AG08396 (cell line): ENCODE measurements at regions not wholly inside any gene's neighbourhood (a gene's known extent, or its start where the extent isn't known, plus 50 kb on each side); places are given as distances from the start of the nearest gene placed in this dataset.

ENCODE experiments used
- DNase-seq: peaks from one replicate; pipeline ENCODE4 v3.0.0; 2012; ENCODE audit warnings: low spot score, mixed read lengths

DNA sequence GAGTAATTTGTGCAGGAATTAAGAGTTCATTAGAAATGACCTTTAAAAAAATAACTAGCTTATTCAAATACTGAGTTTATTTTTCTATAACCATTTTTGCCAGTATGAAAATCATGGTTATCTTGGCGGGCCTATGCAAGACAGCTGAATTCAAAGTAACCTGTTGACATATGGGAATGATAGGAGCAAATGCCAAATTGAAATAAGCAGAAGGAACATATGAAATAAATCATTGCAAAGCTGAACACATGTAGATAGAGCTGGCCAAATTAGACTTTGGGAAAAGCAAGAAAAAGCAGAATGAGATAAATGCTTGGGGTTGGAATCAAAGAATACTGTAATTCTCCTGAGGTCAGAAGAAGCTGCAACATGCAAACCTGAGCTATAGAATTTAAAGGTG is 372.5 kb downstream of the ADAMTS20 start:
- DNase-seq: no peak

DNA sequence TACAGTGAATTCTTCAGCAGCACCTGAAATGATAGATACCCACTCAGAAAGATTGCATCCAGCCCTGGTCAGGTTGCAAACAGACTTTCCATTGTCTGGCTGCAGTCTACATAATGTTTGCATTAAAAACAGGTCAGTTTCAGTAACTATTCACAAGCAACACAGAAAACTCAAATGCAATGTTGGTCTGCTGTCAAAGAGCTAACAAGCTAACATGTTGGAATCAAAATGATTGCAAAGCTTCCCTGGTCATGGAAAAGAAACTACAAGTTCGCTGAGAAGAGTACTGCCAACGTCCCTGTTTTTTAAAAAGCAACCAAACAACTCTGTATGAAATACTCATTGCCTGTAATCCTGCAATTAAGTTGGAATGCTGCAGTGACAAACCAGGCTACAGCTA is 374.7 kb downstream of the ADAMTS20 start:
- DNase-seq: no peak

DNA sequence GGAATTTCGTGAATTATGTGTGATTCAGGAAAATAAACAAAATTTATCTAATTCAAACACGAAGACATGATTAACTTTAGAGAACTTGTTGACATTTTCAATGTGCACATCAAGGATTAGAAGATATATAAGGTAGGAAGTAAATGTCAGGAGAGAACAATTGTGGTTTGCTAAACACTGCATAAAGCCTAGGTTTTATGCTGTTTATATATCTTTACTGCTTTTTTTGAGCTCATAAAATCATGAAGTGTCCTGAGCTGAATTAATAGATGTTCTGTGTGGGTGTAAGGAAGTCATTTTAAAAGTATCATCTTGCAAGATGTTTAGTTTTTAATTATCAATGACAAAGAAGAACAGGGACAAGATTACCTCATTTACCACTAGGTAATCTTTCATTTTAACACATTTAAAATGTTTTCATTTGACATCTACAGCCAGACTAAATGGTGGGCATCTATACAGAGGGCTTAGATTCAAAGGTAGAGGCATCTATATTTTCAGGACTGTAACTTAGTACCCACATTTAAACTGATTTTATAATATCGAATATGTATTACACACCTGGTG is 382.8 kb downstream of the ADAMTS20 start:
- DNase-seq: no peak

DNA sequence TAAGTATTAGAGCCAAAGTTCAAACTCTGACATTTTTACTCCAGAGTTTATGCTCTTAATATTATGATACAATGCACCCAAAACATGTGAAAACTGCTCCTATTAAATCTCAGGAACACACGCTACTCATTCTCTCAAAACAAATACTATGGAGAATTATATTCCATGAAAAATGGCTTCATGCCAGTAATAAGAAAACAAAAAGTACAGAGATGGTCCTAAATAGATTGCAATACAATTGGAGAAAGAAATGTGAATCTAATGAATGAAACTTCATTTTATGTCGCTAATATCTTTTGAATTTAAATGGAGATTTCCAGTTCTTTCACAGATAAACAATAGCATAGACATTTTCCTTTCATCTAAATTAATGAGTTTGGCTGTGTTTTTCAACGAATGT is 384.3 kb downstream of the ADAMTS20 start:
- DNase-seq: no peak

DNA sequence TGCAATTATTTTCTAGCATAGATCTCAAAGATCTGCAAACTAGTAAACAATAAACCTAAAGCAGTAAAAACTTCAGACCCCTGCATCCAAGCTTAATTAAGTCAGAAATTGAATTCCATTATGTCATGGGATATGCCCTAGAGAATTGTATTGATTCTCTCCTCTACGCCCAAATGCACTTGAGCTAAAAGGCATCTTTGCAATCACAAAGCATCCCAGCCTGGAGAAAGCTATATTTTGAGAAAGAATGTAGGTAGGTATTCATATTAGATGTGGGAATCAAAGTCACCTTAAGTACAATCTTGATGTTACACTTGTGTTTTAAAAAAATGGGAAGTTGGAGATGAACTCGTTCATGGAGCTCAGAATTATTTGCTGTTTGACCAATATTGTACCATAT is 386.7 kb downstream of the ADAMTS20 start:
- DNase-seq: no peak

DNA sequence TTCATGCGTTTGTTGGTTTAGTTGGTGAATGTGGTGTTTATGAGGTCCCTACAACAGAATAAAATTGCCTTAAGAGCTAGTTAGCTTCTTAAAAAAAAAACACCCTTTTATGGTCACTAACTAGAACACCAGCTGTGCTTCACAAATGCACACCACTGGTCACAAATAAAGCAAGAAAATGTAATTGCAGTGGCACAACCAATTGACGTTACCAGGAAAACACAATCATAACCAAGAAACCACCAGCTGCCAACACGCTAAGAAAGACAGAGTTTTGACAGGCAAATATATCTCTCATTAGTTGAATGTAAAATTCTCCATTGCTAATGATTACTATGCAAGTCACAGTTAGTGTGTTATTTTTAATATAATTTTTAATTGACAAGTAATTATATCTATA is 389.9 kb downstream of the ADAMTS20 start:
- no peak for DNase-seq

DNA sequence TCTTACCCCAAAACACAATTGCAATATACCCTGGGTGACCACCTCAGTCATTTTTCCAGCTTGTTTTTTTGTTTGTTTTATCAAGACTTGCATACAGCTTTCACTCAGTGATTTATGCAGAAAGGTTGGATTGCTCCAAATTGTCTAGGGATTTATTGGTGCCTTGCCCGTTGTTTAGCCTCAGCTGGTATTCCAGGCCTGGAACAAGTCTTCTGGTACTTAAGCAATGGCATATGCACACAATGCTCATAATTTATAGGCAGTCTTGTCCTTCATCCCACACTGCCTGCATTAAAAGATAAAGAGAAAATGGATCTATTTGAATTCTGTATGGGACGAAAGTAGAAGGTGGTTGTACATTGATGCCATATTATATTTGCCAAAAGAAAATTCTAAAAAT is 392.5 kb downstream of the ADAMTS20 start:
- no peak for DNase-seq

DNA sequence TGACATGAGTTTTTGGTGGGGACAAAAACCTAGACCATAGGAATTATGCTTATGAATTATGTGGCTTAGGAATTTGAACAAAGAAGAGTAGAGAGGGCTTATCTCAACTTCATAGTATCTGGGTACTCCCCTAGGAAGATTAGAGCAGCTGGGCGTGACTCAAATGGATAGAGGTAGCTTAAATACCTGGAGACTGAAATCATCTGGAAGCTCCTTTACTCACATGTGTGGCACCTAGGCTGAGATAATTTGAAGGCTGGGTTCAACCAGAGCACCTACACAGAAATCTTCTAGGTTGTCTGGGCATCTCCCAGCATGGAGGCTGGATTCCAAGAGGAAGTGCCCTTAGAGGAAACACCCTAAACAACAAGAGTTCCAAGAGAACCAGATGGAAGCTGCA is 393.9 kb downstream of the ADAMTS20 start:
- no peak for DNase-seq

DNA sequence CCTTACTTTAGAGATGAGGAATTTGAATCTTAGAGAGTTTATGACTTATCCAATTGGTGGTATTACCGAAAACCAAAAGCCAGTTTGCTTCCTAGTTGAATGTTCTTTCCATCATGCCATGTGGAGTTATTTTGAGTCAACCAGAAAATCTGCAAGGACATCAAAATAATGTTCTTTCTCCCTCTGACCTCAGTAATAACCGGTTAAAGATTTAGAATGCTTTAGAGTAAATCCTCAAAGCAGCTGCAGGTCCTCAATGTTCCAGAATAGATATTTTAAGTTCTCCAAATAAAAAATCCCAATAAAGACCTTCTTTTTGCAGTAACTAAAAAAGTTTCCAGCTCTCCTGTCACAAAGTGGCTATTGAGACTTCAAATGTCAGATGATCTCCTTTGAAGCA is 396.6 kb downstream of the ADAMTS20 start:
- DNase-seq: no peak

DNA sequence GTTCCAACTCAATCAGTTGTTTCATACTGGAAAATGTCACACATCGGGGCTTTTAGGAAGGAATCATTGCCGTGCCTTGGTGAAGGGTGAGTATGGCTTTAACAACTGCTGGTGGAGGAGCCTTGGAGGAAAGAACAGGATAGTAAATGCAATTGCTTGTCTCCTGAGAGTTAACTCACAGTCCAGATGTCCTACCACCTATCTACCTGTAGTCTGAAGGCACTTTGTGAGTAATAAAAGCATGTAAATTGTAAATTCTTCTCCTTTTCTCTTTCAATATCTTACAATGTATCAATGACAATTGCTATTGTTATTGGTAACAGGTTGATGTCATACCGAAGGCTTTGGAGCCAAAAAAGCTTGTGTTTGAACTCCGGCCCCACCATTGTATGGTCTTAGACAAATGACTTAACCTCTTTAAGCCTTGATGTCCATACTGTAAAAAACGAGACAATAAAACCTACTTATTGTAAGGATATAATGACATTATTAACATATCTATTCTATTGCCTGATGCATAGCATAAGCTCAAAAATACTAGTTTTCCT is 397.4 kb downstream of the ADAMTS20 start:
- no peak for DNase-seq

DNA sequence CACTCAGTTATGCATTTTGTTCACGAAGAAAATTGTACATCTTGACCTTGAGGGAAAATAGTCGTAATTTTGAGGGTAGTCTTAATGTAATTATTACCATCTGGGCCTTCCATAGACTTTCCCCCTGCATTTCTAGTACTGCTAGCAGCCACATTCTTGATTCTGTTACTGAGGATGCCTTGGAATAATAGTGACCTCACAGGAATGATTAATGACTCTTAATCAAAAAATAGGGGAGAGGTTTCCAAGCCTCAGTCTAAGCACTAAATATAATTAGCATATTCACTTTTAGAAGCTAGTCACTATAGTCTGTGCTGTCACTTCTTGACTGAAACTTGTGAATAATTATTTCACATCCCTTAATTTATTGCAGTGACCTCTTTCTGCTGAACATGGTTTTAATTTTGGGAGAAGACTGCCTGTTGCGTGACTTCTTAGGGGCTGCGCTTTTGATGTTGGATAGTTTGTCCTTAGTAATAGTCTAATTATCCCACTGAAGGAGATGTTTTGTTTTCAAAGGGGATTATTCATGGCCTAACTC is 400.5 kb downstream of the ADAMTS20 start:
- no peak for DNase-seq

DNA sequence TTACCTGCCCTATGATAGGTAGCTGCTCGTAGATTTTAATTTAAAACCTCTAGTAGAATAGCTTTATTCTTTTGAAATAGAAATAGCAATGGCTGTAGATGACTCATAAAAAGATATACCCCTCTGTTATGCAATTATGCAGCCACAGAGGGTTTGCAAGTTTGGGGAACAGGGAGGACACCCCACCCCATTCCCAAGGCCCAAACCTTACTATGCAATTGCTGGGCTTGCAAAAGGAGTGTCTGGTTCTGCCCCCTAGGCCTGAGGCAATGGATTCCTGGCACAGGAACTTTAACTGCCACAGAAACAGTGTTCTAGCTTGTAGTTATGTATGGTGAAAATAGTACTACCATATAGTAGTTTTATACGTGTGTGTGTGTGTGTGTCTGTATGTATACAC is 403.3 kb downstream of the ADAMTS20 start:
- no peak for DNase-seq

DNA sequence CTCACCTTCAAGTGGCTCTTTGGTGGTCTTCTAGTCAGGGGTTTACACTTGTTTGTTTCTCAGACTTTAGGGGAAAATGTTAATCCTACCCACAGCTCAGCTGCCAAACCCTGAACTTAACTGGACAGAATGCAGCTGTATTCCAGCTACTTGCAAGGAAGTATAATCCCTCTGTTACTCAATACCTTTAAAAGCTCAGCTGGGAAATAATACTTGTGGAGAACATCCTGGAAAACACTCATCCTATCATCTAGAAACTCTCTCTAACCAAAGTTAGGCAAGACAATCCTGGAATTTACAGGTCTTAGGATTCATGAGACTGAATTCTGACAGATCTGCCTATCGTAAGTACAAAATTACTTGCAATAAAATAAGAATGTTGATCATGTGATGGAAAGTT is 404.1 kb downstream of the ADAMTS20 start:
- DNase-seq: no peak

DNA sequence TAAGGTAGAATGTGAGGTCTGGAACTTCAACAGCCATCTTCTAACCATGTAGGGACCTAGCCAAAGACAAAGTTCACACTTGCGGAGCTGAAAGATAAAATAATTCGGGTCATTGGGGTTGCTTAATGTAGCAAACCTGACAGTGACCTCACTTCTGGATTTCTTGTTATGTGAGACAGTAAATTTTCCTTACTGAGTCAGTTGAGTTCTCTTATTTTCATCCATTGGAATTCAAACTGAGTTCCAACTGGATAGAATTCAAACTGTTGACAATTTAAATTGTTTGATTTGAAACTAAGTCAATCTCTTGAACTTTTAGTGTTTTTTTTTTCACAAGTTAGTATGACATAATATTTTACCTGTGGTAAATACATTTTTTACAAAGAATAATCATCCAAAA is 406.5 kb downstream of the ADAMTS20 start:
- no peak for DNase-seq

DNA sequence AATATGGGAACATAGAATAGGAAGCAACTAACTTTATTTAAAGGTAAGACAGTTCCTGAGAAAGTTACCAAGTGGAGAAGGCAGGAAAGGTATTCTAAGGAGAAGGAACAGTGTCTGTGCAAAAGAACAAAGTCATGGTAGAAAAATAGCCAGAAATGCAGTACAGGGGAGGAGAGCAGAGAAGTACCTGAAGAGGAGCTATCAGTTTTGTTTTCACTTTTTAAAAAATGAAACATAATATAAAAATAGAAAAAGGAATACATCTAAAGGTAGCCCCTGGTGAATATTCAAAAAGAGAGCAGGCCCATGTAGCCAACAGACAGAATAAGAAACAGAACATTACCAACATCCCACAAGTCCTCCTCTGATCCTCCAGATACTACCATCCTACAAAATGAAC is 408.7 kb downstream of the ADAMTS20 start:
- DNase-seq: no peak

DNA sequence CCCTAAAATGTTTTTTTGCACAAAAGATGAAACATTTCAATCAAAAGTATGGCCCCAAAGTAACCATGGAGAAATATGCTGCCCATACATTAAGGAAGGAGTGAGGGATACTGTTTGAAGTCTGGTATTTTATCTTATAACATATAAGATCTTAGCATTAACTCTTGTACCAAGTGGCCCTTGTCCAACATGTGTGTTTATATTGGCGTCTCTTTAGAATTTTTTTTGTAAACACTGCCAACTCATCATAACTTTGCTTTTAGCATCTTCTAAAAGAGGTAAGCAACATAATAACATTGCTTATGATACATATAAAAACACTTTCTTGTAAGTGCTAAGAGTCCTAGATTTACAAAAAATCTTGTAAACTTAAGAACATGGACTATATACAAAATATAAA is 419.7 kb downstream of the ADAMTS20 start:
- no peak for DNase-seq

DNA sequence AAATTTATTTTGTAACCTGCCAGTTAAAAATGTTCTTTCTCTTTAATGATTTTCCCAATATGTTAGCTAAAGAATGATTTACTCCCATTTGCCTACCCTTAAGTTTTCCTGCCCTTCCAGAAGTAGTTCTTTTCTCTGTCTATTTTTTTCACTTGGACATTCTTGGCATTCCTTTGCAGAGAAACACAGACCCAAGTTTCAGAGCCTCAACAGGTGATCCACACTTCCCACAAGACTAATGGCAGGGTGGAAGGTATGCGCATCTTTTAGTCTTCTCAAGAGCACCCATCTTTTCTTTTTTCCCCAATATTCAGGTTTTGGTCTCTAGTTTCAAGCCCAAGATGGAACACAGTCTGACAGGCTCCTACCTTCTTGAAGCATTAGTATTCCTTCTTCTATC is 420.7 kb downstream of the ADAMTS20 start:
- DNase-seq: no peak

DNA sequence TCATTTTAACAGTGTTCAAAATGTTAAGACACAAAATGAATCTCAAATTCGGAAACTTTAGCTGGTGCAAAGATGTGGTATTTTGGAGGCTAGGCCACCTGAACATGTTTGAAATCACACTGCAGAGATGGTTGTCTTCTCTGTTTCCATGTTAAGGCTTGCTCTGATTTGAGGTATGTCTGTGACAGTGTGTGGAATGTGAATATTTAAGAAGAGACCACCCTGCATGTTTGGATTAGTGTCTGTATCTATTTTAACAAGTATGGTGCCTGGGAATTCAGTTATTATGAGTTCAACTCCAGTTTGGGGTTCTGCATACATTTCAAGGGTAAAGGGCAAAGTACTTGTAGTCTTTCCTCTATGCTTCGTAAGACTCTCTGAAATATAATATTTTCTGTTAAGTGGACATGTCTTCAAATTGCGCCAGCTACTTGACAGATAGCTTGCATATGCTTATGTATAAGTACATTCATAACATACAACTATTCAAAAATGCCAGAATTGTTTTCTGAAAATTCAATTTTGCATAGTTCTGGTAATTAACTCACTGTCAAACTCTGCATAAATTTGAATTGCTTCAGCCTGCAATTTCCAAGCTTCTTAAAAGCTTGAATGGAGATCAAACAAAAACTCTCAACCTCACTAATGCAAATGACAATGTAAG is 424.0 kb downstream of the ADAMTS20 start:
- DNase-seq: no peak

DNA sequence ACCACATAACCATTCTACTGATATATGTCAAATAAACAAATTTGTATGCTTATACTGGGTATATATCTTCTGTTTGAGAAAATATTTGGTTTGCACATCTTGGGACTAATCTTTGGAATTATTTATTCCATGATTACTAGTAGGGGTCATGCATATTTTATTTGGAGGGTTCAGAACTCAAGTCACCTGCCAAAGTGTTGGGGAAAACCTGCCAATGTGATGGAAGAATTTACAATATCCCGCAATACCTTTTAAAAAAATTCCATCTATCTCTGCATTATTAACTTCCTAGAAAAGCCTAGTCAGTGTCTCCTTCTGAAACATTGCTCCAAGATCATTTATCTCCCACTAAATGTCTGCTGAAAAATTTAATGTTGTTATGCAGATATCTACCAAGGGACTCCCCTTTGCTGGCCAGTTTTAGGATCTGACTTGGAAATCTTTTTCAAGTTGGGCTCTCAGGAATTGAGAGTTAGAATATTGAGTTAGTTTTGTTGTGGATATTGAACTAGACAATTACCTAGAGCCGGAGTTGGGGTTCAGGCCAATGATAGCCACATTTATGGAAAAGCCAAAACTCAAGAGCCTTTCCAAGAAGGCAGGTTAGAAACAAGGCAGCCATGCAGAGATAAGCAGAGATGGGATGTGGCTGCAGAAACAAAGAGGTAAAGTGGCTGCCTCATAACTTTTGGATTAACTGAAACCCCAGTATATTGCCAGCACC is 425.2 kb downstream of the ADAMTS20 start:
- DNase-seq: no peak

DNA sequence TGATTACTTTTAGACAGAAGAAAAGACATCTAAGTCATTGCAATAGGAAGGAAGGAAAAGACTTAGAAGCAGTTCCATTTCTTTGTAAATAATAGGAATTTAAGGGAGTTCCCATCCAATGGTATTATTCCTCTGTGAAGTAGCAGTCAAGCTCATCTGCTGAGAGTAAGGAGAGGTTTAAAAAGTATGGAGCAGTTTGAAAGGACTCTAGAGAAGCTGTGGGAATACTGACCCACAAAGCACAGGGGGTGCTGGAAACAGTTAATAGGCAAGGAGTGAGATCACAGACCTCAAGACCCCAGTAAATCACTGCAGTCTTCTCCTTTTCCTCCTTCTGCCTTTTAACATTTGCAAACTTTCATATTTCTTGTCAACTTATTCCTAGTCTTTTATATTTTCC is 428.5 kb downstream of the ADAMTS20 start:
- DNase-seq: no peak

DNA sequence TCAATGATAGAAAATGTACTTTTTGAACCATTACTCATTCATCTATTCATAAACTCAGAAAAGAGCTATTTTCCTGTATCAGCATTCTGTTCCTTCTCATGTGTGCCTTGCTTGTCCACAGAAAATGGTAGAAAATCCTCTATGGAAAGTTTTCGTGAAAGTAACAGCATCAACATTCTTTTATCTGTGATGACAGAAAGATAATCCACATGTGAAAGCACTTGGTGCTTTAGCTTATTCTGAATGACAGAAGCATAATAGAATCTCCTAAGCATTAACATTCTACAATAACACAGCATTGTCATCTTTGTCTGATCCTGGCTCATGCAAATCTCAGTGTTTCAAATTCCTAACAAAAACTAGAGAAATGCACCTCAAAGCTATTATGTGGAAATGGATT is 431.9 kb downstream of the ADAMTS20 start:
- DNase-seq: no peak

DNA sequence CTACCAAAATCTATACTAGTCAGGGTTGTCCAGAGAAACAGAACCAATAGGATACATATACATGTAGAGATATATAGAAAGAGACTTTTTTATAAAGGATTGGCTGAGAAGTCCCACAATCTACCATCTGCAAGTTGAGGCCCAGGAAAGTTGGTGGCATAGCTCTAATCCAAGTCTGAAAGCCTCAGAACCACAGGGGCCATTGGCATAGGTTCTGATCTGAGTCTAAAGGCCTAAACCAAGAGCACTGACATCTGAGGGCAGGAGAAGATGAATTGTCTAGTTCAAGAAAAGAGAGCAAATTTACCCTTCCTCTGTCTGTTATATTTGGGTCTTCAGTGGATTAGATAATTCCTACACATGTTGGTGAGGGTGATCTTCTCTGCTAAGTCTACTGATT is 433.1 kb downstream of the ADAMTS20 start:
- no peak for DNase-seq

DNA sequence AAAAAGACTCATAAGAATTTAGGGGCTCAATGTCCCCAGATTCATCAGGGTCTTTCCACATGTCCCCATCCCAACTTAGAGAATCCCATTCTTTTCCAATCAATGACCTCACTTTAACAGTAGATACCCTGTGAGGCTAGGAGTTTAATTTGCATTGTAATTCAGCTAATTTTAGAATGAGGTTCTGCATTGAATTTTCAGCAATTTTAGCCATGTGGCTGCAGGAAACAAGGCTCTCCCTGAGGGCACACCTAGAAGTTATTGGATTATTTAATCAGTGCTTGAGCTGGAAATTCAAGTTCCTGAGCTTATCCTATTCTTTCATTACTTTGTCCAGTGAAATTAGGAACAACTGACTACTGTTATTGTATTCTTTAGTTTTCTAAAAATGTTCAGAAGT is 433.8 kb downstream of the ADAMTS20 start:
- DNase-seq: no peak
